ENCODE measurements at regions not wholly inside any gene's neighbourhood (a gene's known extent, or its start where the extent isn't known, plus 50 kb on each side); places are given as distances from the start of the nearest gene placed in this dataset.

GRCh38 chr2:75896779-75897366 is 186.2 kb upstream of the GCFC2 start:
- Histone ChIP-seq H3K27me3 (ENCODE audit: control insufficient read depth in 1 of 2, insufficient read depth in 2 of 2, low read length in 2 of 2) (no peaks in the 10 kb centered on the region), H3K9me3 (ENCODE audit: control insufficient read depth in 1 of 2, insufficient read depth in 1 of 2, low read length in 2 of 2) (no peaks in the 10 kb centered on the region), H3K36me3 (ENCODE audit: insufficient read depth, low read length) (no peaks in the 10 kb centered on the region), H3K4me1 (ENCODE audit: insufficient read depth, low read length) (no peaks in the 10 kb centered on the region), H3K4me3 (ENCODE audit: low read length) (no peak overlapping the region), H3K27ac (ENCODE audit: low read depth in 1 of 2, low read length in 2 of 2) (no peak overlapping the region)
- no peak overlapping the region for H3K4me3 Mint-ChIP-seq
- intact Hi-C loops (cut with DNase I, micrococcal nuclease), result no loop called here
- no peak for DNase-seq
- no peaks in the 10 kb centered on the region for H3K4me1 Mint-ChIP-seq (ENCODE audit: low read depth)
- peaks cover 3% of the 10 kb centered on the region for H3K9me3 Mint-ChIP-seq
- H3K27me3 Mint-ChIP-seq, result peaks cover 4% of the 10 kb centered on the region
- no peaks in the 10 kb centered on the region for H3K36me3 Mint-ChIP-seq (ENCODE audit: low read depth)
- POLR2A ChIA-PET, result no interaction called here
- ATAC-seq (ENCODE audit: poor library complexity), result no peak
- H3K27ac Mint-ChIP-seq, result no peak overlapping the region
- CTCF ChIA-PET, result no interaction called here
- no peak for TF ChIP-seq CTCF (IDR thresholded peaks at IDR 0.05)

- DNase-seq (no peak), ATAC-seq (ENCODE audit: poor library complexity) (no peak)
- H3K27me3 Mint-ChIP-seq, result peaks cover 4% of the 10 kb centered on the region
- no peaks in the 10 kb centered on the region for H3K27me3 ChIP-seq (ENCODE audit: control insufficient read depth in 1 of 2, insufficient read depth in 2 of 2, low read length in 2 of 2)
- no peaks in the 10 kb centered on the region for H3K9me3 ChIP-seq (ENCODE audit: control insufficient read depth in 1 of 2, insufficient read depth in 1 of 2, low read length in 2 of 2)
- H3K4me1 ChIP-seq (ENCODE audit: insufficient read depth, low read length), result no peaks in the 10 kb centered on the region
- intact Hi-C loops (cut with DNase I, micrococcal nuclease), result no loop called here
- H3K36me3 ChIP-seq (ENCODE audit: insufficient read depth, low read length), result no peaks in the 10 kb centered on the region
- peaks cover 3% of the 10 kb centered on the region for H3K9me3 Mint-ChIP-seq
- H3K4me3 ChIP-seq (ENCODE audit: low read length), result no peak overlapping the region
- no peaks in the 10 kb centered on the region for H3K4me1 Mint-ChIP-seq (ENCODE audit: low read depth)
- H3K36me3 Mint-ChIP-seq (ENCODE audit: low read depth), result no peaks in the 10 kb centered on the region
- no peak overlapping the region for H3K4me3 Mint-ChIP-seq
- ChIA-PET POLR2A (no interaction called here), CTCF (no interaction called here)
- no peak overlapping the region for H3K27ac ChIP-seq (ENCODE audit: low read depth in 1 of 2, low read length in 2 of 2)
- no peak overlapping the region for H3K27ac Mint-ChIP-seq
- TF ChIP-seq CTCF (IDR thresholded peaks at IDR 0.05), result no peak
These were observed 183.5 kb upstream of the GCFC2 start for GRCh38 chr2:75894170-75894569.

GRCh38 chr2:75892490-75892889 is 181.8 kb upstream of the GCFC2 start:
- H3K27me3 ChIP-seq (ENCODE audit: control insufficient read depth in 1 of 2, insufficient read depth in 2 of 2, low read length in 2 of 2), result no peaks in the 10 kb centered on the region
- Mint-ChIP-seq H3K9me3 (peaks cover 3% of the 10 kb centered on the region), H3K4me1 (ENCODE audit: low read depth) (no peaks in the 10 kb centered on the region), H3K4me3 (no peak overlapping the region), H3K27ac (no peak overlapping the region), H3K36me3 (ENCODE audit: low read depth) (no peaks in the 10 kb centered on the region), H3K27me3 (peaks cover 4% of the 10 kb centered on the region)
- ChIA-PET POLR2A (no interaction called here), CTCF (no interaction called here)
- TF ChIP-seq CTCF (IDR thresholded peaks at IDR 0.05), result no peak
- H3K27ac ChIP-seq (ENCODE audit: low read depth in 1 of 2, low read length in 2 of 2), result no peak overlapping the region
- DNase-seq (no peak), ATAC-seq (ENCODE audit: poor library complexity) (no peak)
- intact Hi-C loops (cut with DNase I, micrococcal nuclease), result no loop called here
- H3K4me1 ChIP-seq (ENCODE audit: insufficient read depth, low read length), result no peaks in the 10 kb centered on the region
- no peaks in the 10 kb centered on the region for H3K36me3 ChIP-seq (ENCODE audit: insufficient read depth, low read length)
- H3K4me3 ChIP-seq (ENCODE audit: low read length), result no peak overlapping the region
- no peaks in the 10 kb centered on the region for H3K9me3 ChIP-seq (ENCODE audit: control insufficient read depth in 1 of 2, insufficient read depth in 1 of 2, low read length in 2 of 2)
